IPS-18a (cell line): ENCODE measurements at regions not wholly inside any gene's neighbourhood (a gene's known extent, or its start where the extent isn't known, plus 50 kb on each side); places are given as distances from the start of the nearest gene placed in this dataset.

ENCODE experiments used
- H3K27ac ChIP-seq: one replicate; pipeline ENCODE4 v1.5.1; 2013; ENCODE audit warnings: low read length
- H3K27me3 ChIP-seq: one replicate; pipeline ENCODE4 v1.6.1; 2013; ENCODE audit warnings: mild to moderate bottlenecking, low read length; ENCODE audit not compliant: control insufficient read depth, insufficient read depth
- H3K36me3 ChIP-seq: one replicate; pipeline ENCODE4 v1.6.1; 2013; ENCODE audit warnings: low read depth, low read length; ENCODE audit not compliant: control insufficient read depth
- H3K4me1 ChIP-seq: one replicate; pipeline ENCODE4 v1.6.1; 2013; ENCODE audit warnings: low read depth, low read length; ENCODE audit not compliant: control insufficient read depth
- H3K4me3 ChIP-seq: one replicate; pipeline ENCODE4 v1.5.1; 2013; ENCODE audit warnings: low read length
- H3K9ac ChIP-seq: one replicate; pipeline ENCODE4 v1.6.1; 2013; ENCODE audit warnings: mild to moderate bottlenecking, low read length, moderate library complexity
- H3K9me3 ChIP-seq: one replicate; pipeline ENCODE4 v1.6.1; 2013; ENCODE audit warnings: low read depth, low read length; ENCODE audit not compliant: control insufficient read depth

DNA sequence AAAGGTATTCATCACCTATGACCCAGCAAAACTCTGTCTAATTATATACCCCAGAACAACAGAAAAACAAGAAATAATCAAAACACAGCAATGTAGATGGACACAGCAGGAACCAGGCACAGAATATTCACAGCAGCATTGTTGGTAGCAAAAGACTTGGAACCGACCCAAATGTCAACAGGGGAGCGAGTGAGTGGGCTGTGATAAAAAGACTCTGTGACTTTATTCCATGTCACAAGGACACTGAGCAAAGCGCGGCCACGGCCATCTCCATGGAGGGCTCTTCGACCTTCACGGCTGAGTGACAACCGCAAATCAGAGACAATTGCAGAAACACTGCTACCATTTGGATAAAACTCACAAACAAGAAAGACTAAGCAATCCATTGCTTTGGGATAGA lies 1373.1 kb downstream of the TBC1D22A start:
- H3K36me3 ChIP-seq: no peaks in the 10 kb centered on the region
- no peaks in the 10 kb centered on the region for H3K9me3 ChIP-seq
- H3K4me3 ChIP-seq: no peak overlapping the region
- H3K27me3 ChIP-seq: no peaks in the 10 kb centered on the region
- no peak overlapping the region for H3K27ac ChIP-seq
- no peaks in the 10 kb centered on the region for H3K4me1 ChIP-seq
- H3K9ac ChIP-seq: no peak overlapping the region

DNA sequence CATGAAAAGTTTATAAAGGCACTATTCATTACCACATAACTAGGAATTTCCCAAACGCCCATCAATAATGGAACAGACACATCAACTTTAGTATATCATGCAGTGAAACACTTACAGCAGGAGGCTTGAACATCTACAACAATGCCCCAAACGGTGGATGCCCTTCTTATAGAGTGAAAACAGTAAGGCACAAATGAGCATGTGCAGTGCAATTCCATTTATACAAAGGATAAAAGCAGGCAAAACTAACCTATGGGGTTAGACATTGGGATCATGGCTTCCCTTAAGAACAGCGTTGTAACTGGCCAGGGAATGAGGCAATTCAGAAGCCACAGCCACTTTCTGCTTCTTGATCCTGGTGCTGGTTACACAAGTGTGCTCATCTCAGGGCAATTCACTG lies 1363.0 kb downstream of the TBC1D22A start:
- Histone ChIP-seq H3K27me3 (no peaks in the 10 kb centered on the region), H3K9ac (no peak overlapping the region), H3K36me3 (no peaks in the 10 kb centered on the region), H3K9me3 (no peaks in the 10 kb centered on the region), H3K27ac (no peak overlapping the region), H3K4me3 (no peak overlapping the region), H3K4me1 (no peaks in the 10 kb centered on the region)

- no peaks in the 10 kb centered on the region for H3K36me3 ChIP-seq
- no peak overlapping the region for H3K9ac ChIP-seq
- H3K27ac ChIP-seq: no peak overlapping the region
- no peaks in the 10 kb centered on the region for H3K9me3 ChIP-seq
- no peaks in the 10 kb centered on the region for H3K4me1 ChIP-seq
- H3K4me3 ChIP-seq: no peak overlapping the region
- no peaks in the 10 kb centered on the region for H3K27me3 ChIP-seq
Observed at GRCh38 chr22:48121984-48122383, 1359.5 kb downstream of the TBC1D22A start.

GRCh38 chr22:48118654-48119053 lies 1356.2 kb downstream of the TBC1D22A start:
- Histone ChIP-seq H3K27ac (no peak overlapping the region), H3K36me3 (no peaks in the 10 kb centered on the region), H3K27me3 (no peaks in the 10 kb centered on the region), H3K9ac (no peak overlapping the region), H3K4me1 (no peaks in the 10 kb centered on the region), H3K4me3 (no peak overlapping the region), H3K9me3 (no peaks in the 10 kb centered on the region)

- Histone ChIP-seq H3K27me3 (no peaks in the 10 kb centered on the region), H3K4me1 (no peaks in the 10 kb centered on the region), H3K9ac (no peak overlapping the region), H3K27ac (no peak overlapping the region), H3K4me3 (no peak overlapping the region), H3K36me3 (no peaks in the 10 kb centered on the region), H3K9me3 (no peaks in the 10 kb centered on the region)
Observed at GRCh38 chr22:48116871-48117270, 1354.4 kb downstream of the TBC1D22A start.

DNA sequence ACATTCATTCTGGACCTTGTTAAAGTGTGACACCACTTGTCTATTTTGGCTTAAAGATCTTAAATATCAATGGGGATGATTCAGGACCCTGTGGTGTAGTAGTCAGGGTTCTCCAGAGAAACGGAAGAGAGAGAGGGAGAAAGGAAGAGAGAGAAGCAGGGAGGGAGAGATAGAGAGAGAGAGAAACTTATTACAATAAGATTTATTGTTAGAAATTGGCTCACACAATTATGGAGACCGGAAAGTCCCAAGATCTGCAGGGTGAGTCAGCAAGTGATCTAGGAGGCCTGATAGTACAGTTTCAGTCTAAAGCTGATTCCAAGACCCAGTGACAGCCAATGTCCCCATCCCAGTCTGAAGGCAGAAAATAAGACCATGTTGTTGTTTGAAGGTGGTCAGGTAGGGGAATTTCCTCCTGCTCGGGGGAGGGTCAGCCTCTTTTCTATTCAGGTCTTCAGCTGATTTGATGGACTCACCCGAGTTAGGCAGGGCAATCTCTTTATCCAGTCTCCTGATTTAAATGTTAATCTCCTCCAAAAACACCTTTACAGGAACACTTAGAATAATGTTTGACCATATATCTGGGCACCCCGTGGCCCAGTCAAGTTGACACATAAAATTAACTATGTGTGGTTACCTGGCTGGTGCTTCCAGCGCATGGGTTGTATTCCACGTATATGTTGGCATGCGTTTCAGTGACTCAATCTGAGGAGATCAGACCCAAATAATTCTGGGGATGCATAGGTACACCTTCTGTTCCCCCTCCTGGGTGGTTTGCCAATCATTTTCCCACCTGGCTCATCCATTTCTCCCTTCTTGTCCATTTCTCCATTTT lies 1350.5 kb downstream of the TBC1D22A start:
- H3K27ac ChIP-seq: no peak overlapping the region
- H3K9me3 ChIP-seq: no peaks in the 10 kb centered on the region
- no peaks in the 10 kb centered on the region for H3K27me3 ChIP-seq
- no peaks in the 10 kb centered on the region for H3K36me3 ChIP-seq
- H3K4me3 ChIP-seq: no peak overlapping the region
- no peak overlapping the region for H3K9ac ChIP-seq
- H3K4me1 ChIP-seq: no peaks in the 10 kb centered on the region

DNA sequence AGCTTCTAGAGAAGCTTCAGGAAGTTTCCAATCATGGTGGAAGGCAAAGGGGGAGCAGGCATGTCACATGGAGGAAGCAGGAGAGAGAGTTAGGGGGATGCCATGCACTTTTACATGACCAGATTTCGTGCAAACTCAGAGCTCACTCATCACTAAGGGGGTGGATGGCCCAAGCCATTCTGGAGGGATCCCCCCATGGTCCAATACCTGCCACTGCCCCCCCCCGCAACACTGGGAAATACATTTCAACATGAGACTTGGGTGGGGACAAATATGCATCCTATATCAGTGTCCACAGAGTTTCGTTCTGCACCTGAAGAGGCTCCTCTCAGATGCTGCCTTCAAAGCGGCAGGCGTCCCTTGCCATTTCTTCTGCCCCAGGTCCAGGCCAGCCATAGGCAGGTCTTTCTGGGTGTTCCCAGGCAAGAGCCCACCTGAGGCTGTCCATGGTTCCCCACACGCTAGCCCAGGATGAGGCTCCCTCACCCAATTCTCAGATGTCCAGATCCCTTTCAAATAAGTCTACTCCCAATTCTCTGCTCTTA lies 1344.3 kb downstream of the TBC1D22A start:
- H3K27ac ChIP-seq: no peak overlapping the region
- H3K27me3 ChIP-seq: no peaks in the 10 kb centered on the region
- H3K9me3 ChIP-seq: no peaks in the 10 kb centered on the region
- no peaks in the 10 kb centered on the region for H3K36me3 ChIP-seq
- H3K4me3 ChIP-seq: no peak overlapping the region
- no peaks in the 10 kb centered on the region for H3K4me1 ChIP-seq
- H3K9ac ChIP-seq: no peak overlapping the region

DNA sequence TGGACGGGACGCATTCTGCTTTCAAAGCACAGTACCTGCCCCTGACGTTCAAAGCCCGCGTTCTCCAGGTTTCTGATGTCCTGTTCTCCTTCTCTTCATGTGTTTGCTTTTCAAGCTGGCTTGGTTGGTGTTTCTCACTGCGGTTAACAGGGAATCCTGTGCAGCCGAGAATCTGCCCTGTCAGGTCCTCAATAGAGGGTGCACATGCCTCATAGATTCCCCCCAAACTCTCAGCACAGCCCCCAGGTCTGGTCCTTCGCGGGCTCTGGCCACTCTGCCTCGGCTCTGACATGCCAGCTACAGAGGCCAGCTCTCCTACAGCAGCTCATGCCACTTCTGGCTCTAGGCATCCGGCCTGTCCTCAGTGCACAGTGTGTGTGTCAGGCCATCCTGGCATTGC lies 1343.8 kb downstream of the TBC1D22A start:
- Histone ChIP-seq H3K36me3 (no peaks in the 10 kb centered on the region), H3K9ac (no peak overlapping the region), H3K27me3 (no peaks in the 10 kb centered on the region), H3K27ac (no peak overlapping the region), H3K4me3 (no peak overlapping the region), H3K9me3 (no peaks in the 10 kb centered on the region), H3K4me1 (no peaks in the 10 kb centered on the region)

DNA sequence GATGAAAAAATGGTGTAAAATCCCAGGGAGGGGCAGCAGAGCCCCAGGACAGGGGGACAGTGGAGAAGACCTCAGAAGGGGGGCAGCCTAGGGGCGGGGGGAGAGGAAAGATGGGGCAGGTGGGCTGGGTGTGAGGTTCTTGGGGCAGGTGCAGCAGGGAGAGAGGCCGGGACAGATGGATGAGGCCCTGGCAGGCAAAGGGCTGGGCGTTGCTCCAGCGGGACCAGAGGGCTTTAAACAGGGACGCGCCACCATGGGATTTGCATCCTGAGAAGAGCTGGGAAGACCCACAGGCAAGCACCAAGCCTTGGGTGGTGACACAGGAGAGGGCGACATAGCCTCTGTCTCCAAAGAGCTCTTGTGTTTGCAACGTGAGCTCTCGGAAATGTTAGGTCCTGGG lies 1342.8 kb downstream of the TBC1D22A start:
- Histone ChIP-seq H3K4me1 (no peaks in the 10 kb centered on the region), H3K9ac (no peak overlapping the region), H3K36me3 (no peaks in the 10 kb centered on the region), H3K27me3 (no peaks in the 10 kb centered on the region), H3K4me3 (no peak overlapping the region), H3K9me3 (no peaks in the 10 kb centered on the region), H3K27ac (no peak overlapping the region)

GRCh38 chr22:48104766-48105165 lies 1342.3 kb downstream of the TBC1D22A start:
- H3K4me1 ChIP-seq: no peaks in the 10 kb centered on the region
- no peak overlapping the region for H3K4me3 ChIP-seq
- H3K9me3 ChIP-seq: no peaks in the 10 kb centered on the region
- no peaks in the 10 kb centered on the region for H3K27me3 ChIP-seq
- H3K36me3 ChIP-seq: no peaks in the 10 kb centered on the region
- H3K9ac ChIP-seq: no peak overlapping the region
- H3K27ac ChIP-seq: no peak overlapping the region

DNA sequence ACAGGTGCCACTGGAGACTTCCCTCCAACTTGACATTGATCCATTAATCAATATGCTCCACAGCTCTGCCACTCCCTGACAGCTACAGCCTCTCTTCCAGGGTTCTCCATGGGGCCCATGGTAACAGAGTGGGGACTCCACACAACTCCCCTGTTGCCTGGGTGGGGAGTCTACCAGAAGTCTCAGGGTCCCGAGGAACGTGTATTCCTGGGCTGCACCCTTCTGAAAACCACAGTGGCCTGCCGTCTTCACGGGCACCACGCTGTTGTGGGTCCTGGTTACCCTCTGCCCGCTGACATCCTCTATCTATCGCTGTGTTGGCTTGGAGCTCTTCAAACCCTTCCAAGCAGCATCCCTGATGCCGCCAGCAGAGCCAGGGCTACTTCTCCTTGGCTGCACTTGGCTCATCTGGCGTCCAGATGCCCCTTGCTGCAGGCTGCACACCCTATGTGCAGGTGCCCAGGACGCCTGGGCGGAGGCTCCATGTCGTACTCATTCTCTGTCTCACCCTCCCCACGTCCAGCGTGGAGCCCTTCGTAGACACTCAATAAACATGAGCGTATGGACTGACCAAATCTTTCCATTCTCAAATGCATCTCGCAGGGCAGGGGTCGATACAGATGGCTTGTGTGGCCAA lies 1341.8 kb downstream of the TBC1D22A start:
- Histone ChIP-seq H3K4me3 (no peak overlapping the region), H3K4me1 (no peaks in the 10 kb centered on the region), H3K27ac (no peak overlapping the region), H3K27me3 (no peaks in the 10 kb centered on the region), H3K36me3 (no peaks in the 10 kb centered on the region), H3K9me3 (no peaks in the 10 kb centered on the region), H3K9ac (no peak overlapping the region)
